ENCODE measurements at regions not wholly inside any gene's neighbourhood (a gene's known extent, or its start where the extent isn't known, plus 50 kb on each side); places are given as distances from the start of the nearest gene placed in this dataset.

GRCh38 chr20:6501061-6501460, 266.4 kb upstream of the BMP2 start:
- no peak overlapping the region for H3K27ac ChIP-seq (ENCODE audit: insufficient read length, low read depth, low read length)
- no peak overlapping the region for H3K4me2 ChIP-seq (ENCODE audit: insufficient read depth, insufficient read length, low read length)
- Mint-ChIP-seq H3K9me3 (peaks cover 5% of the 10 kb centered on the region in 2 experiments), H3K36me3 (ENCODE audit: insufficient read depth in 1 of 3, low read depth in 3 of 3) (peaks cover 0 to 3% (median 0%) of the 10 kb centered on the region in 3 experiments; a peak in 2 of 7 replicates), H3K27ac (no peak overlapping the region), H3K4me3 (no peak overlapping the region), H3K4me1 (no peaks in the 10 kb centered on the region), H3K27me3 (ENCODE audit: low read depth) (0 out of 2 replicates have a peak, but pooled peaks cover under 1% of the 10 kb centered on the region)
- no peak overlapping the region for H2AK5ac ChIP-seq (ENCODE audit: insufficient read length, low read length)
- H2BK12ac ChIP-seq (ENCODE audit: insufficient read length, low read depth, low read length), result no peak overlapping the region
- no peak overlapping the region for H3K23ac ChIP-seq (ENCODE audit: insufficient read length, low read depth, low read length)
- WGBS (ENCODE audit: extremely low coverage, insufficient read length, low lambda C conversion rate), result no CpG with 5 or more reads among the region's 1 CpG
- no peaks in the 10 kb centered on the region for H3K4me1 ChIP-seq (ENCODE audit: insufficient read depth, low read length)
- no peak overlapping the region for H3T11ph ChIP-seq (ENCODE audit: low read length)
- H2BK20ac ChIP-seq (ENCODE audit: low read depth, low read length, poor library complexity, severe bottlenecking), result no peak overlapping the region
- DNase-seq, result no peak
- H3K79me2 ChIP-seq (ENCODE audit: insufficient read depth, low read length), result no peaks in the 10 kb centered on the region
- no peaks in the 10 kb centered on the region for H4K20me1 ChIP-seq (ENCODE audit: control insufficient read depth, insufficient read depth, insufficient read length)
- H3K4ac ChIP-seq (ENCODE audit: low read depth, low read length), result no peak overlapping the region
- no peaks in the 10 kb centered on the region for H3K79me1 ChIP-seq (ENCODE audit: insufficient read depth, low read depth, low read length, poor library complexity, severe bottlenecking)
- no peak overlapping the region for H3K18ac ChIP-seq (ENCODE audit: insufficient read length, low read depth, low read length)
- no peak overlapping the region for H2BK15ac ChIP-seq (ENCODE audit: low read depth, low read length)
- H4K91ac ChIP-seq (ENCODE audit: insufficient read length, low read depth, low read length), result no peak overlapping the region
- no peak overlapping the region for H4K8ac ChIP-seq (replicated peaks; ENCODE audit: insufficient read length, low read depth, low read length)
- H2AFZ ChIP-seq (ENCODE audit: low read length), result no peak overlapping the region
- no peak overlapping the region for H2BK120ac ChIP-seq (ENCODE audit: low read depth, low read length, poor library complexity, severe bottlenecking)
- no peak overlapping the region for H2BK5ac ChIP-seq (ENCODE audit: insufficient read length, low read length)
- TF ChIP-seq CTCF (conservative IDR thresholded peaks at IDR 0.05), result no peak
- H3K14ac ChIP-seq (ENCODE audit: insufficient read depth, low read length), result no peak overlapping the region
- no peaks in the 10 kb centered on the region for H3K23me2 ChIP-seq (ENCODE audit: insufficient read length, low read depth, low read length, poor library complexity, severe bottlenecking)
- no peak overlapping the region for H3K9ac ChIP-seq (ENCODE audit: extremely low read depth, insufficient read length, low read length)
- H4K5ac ChIP-seq (ENCODE audit: insufficient read length, low read depth, low read length), result no peak overlapping the region
- no peaks in the 10 kb centered on the region for H3K9me3 ChIP-seq (ENCODE audit: control insufficient read depth, low read depth, low read length)
- no peaks in the 10 kb centered on the region for H3K27me3 ChIP-seq (ENCODE audit: insufficient read depth, low read length)
- no peak overlapping the region for H3K56ac ChIP-seq (ENCODE audit: insufficient read length, low read depth, low read length)

Measured in H9 (cell line).